ENCODE measurements at regions not wholly inside any gene's neighbourhood (a gene's known extent, or its start where the extent isn't known, plus 50 kb on each side); places are given as distances from the start of the nearest gene placed in this dataset.

DNA sequence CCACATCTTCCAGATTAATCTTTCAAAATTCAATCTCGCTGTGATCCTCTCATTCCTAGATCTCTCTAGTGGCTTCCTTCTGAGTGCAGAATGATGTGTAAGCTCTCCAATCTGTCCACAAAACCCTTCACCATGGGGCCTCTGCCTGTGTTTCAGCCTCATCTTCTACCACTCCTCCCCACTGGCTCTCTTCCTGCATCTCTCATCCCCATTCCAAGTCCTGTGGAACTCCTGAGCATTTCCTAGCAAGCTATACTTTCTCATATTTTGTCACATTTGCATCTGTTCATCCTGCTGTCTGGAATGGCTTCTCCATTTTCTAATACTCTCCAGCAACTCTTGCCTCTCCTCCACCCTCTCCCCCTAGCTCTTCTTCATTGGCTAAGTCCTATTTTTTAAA is 242.0 kb upstream of the DAAM1 start:
- H3K9me3 ChIP-seq (ENCODE audit: low read length) = no peaks in the 10 kb centered on the region
- no peaks in the 10 kb centered on the region for H3K4me1 ChIP-seq (ENCODE audit: low read length)
- H4K20me1 ChIP-seq (ENCODE audit: insufficient read depth, low read depth, low read length) = no peaks in the 10 kb centered on the region

DNA sequence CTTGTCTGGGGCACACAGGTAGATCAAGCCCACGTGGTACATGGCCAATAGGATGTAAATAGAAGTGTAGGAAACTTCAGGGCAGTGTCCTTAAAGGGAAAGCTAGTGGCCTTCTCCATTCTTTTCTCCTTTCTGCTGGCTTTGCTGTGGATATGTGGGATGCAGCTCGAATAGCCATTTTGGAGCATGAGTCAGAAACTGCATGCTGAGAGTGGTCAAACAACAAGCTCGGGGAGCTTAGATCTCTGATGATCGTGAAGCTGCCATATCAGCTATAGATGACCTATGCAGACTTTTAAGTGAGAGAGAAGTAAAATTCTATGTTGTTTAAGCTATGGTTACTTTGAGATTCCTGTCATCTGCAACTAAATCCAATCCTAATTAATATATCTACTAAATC is 241.3 kb upstream of the DAAM1 start:
- Histone ChIP-seq H3K9me3 (ENCODE audit: low read length) (no peaks in the 10 kb centered on the region), H4K20me1 (ENCODE audit: insufficient read depth, low read depth, low read length) (no peaks in the 10 kb centered on the region), H3K4me1 (ENCODE audit: low read length) (no peaks in the 10 kb centered on the region), H3K9me2 (replicated peaks; ENCODE audit: insufficient read depth, low read length) (no peaks in the 10 kb centered on the region), H3K4me3 (ENCODE audit: low read length) (no peak overlapping the region), H3K27me3 (ENCODE audit: low read length) (no peaks in the 10 kb centered on the region), H3K9ac (ENCODE audit: low read length) (no peak overlapping the region), H3K27ac (ENCODE audit: low read length) (no peak overlapping the region), H3K36me3 (ENCODE audit: insufficient read depth, low read length) (no peaks in the 10 kb centered on the region), H3K79me2 (ENCODE audit: low read length) (no peaks in the 10 kb centered on the region), H3K4me2 (ENCODE audit: low read depth, low read length, poor library complexity, severe bottlenecking) (no peak overlapping the region), H2AFZ (ENCODE audit: low read length) (no peak overlapping the region)
- no peak for DNase-seq

More for the DNA sequence above, 242.0 kb upstream of the DAAM1 start:
- Histone ChIP-seq H3K9ac (ENCODE audit: low read length) (no peak overlapping the region), H3K36me3 (ENCODE audit: insufficient read depth, low read length) (no peaks in the 10 kb centered on the region), H3K27ac (ENCODE audit: low read length) (no peak overlapping the region), H2AFZ (ENCODE audit: low read length) (no peak overlapping the region), H3K27me3 (ENCODE audit: low read length) (no peaks in the 10 kb centered on the region), H3K9me2 (replicated peaks; ENCODE audit: insufficient read depth, low read length) (no peaks in the 10 kb centered on the region), H3K4me2 (ENCODE audit: low read depth, low read length, poor library complexity, severe bottlenecking) (no peak overlapping the region), H3K79me2 (ENCODE audit: low read length) (no peaks in the 10 kb centered on the region), H3K4me3 (ENCODE audit: low read length) (no peak overlapping the region)
- no peak for DNase-seq

DNA sequence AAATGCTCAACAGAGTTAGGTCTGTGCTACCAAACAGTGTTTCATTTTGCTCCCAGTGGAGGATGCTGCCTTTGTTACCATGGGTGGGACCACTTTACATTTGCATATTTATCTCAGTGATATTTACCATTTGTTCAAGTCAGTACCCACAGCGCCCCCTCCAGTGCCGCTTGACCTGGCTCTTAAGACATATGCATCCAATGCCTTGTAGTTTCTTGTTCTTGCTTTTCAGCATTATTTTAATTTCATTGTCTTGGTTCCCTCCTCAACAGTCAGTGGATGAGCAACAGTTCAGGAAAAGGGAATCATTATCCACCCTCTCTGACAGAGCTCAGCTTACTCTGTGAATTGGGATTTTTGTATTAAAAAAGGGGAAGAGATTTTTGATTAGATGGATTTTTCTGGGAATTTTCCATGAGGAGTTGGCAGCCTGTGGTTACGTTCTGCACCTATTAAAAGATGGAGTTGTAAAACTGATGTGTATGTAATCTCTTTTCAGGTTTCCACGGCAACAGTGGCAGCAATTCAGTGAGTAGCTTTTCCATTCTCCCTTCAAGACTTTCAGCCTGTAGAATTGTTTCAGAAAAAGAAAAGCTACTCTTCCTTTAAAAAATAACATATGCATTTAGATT is 240.5 kb upstream of the DAAM1 start:
- Histone ChIP-seq H3K27ac (ENCODE audit: low read length) (no peak overlapping the region), H4K20me1 (ENCODE audit: insufficient read depth, low read depth, low read length) (no peaks in the 10 kb centered on the region), H2AFZ (ENCODE audit: low read length) (no peak overlapping the region), H3K4me1 (ENCODE audit: low read length) (no peaks in the 10 kb centered on the region), H3K79me2 (ENCODE audit: low read length) (no peaks in the 10 kb centered on the region), H3K9me3 (ENCODE audit: low read length) (no peaks in the 10 kb centered on the region), H3K27me3 (ENCODE audit: low read length) (no peaks in the 10 kb centered on the region), H3K9me2 (replicated peaks; ENCODE audit: insufficient read depth, low read length) (no peaks in the 10 kb centered on the region), H3K4me2 (ENCODE audit: low read depth, low read length, poor library complexity, severe bottlenecking) (no peak overlapping the region), H3K36me3 (ENCODE audit: insufficient read depth, low read length) (no peaks in the 10 kb centered on the region), H3K4me3 (ENCODE audit: low read length) (no peak overlapping the region), H3K9ac (ENCODE audit: low read length) (no peak overlapping the region)
- peak; percentile 60 for DNase-seq

DNA sequence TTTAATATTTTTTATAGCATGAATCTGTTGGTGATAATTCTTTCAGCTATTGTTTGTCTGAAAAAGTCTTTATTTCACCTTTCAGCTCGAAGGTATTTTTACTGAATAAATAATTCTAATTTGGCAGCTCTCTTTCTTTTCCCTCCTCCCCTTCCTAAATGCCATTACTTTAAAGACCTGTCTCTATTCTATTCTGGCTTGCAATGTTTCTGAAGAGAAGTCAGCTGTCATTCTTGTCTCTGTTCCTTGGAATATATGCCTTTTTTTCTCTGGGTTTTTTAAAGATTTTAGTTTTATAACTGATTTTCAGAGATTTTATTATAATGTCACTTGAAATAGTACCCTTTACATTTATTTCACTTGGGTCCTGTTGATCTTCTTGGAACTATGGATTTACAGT is 237.9 kb upstream of the DAAM1 start:
- no peaks in the 10 kb centered on the region for H4K20me1 ChIP-seq (ENCODE audit: insufficient read depth, low read depth, low read length)
- H3K9me2 ChIP-seq (replicated peaks; ENCODE audit: insufficient read depth, low read length) = no peaks in the 10 kb centered on the region
- H3K4me1 ChIP-seq (ENCODE audit: low read length) = no peaks in the 10 kb centered on the region
- no peak overlapping the region for H3K4me3 ChIP-seq (ENCODE audit: low read length)
- H3K27me3 ChIP-seq (ENCODE audit: low read length) = no peaks in the 10 kb centered on the region
- no peak overlapping the region for H3K9ac ChIP-seq (ENCODE audit: low read length)
- no peaks in the 10 kb centered on the region for H3K36me3 ChIP-seq (ENCODE audit: insufficient read depth, low read length)
- no peaks in the 10 kb centered on the region for H3K9me3 ChIP-seq (ENCODE audit: low read length)
- H3K27ac ChIP-seq (ENCODE audit: low read length) = no peak overlapping the region
- H3K4me2 ChIP-seq (ENCODE audit: low read depth, low read length, poor library complexity, severe bottlenecking) = no peak overlapping the region
- H2AFZ ChIP-seq (ENCODE audit: low read length) = no peak overlapping the region
- no peaks in the 10 kb centered on the region for H3K79me2 ChIP-seq (ENCODE audit: low read length)
- no peak for DNase-seq

DNA sequence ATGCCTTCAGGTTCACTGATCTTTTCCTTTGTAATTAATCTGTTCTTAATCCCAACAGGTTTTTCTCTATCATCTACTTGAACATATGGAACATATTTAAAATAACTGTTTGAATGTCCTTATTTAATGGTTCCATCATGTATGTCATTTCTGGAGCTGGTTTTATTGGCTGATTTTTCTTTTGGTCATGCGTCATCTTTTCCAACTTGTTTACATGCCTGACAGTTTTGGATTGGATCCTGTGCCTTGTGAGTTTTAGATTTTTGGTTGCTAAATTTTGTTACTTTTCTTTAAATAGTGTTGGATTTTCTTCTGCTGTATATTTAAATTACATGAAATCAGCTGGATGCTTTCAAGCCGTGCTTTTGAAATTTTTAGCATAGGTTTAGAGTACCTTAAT is 237.3 kb upstream of the DAAM1 start:
- Histone ChIP-seq H3K9me3 (ENCODE audit: low read length) (no peaks in the 10 kb centered on the region), H3K36me3 (ENCODE audit: insufficient read depth, low read length) (no peaks in the 10 kb centered on the region), H3K27me3 (ENCODE audit: low read length) (no peaks in the 10 kb centered on the region)

DNA sequence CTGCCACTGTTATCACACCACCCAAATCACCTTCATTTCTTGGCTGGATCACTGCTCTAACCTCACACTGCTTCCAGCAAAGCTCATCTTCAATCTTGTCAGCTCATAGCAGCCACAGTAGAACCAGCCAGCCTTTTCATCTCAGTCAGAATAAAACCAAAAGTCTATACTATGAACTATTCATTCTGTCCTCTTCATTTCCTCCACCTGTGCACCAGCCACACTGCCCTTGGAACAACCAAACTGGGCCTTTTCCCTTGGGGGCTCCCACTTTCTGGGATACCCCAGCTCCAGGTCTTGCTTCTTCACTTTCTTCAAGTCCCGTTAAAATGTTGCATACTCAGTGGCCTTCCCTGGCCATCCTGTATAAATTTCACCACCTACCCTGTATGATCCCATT is 234.4 kb upstream of the DAAM1 start:
- no peak overlapping the region for H2AFZ ChIP-seq (ENCODE audit: low read length)
- no peaks in the 10 kb centered on the region for H3K4me1 ChIP-seq (ENCODE audit: low read length)
- H4K20me1 ChIP-seq (ENCODE audit: insufficient read depth, low read depth, low read length) = no peaks in the 10 kb centered on the region
- no peak for DNase-seq
- no peak overlapping the region for H3K4me3 ChIP-seq (ENCODE audit: low read length)
- H3K27ac ChIP-seq (ENCODE audit: low read length) = no peak overlapping the region
- H3K9me3 ChIP-seq (ENCODE audit: low read length) = no peaks in the 10 kb centered on the region
- H3K9ac ChIP-seq (ENCODE audit: low read length) = no peak overlapping the region
- H3K36me3 ChIP-seq (ENCODE audit: insufficient read depth, low read length) = no peaks in the 10 kb centered on the region
- no peaks in the 10 kb centered on the region for H3K79me2 ChIP-seq (ENCODE audit: low read length)
- no peaks in the 10 kb centered on the region for H3K27me3 ChIP-seq (ENCODE audit: low read length)
- H3K9me2 ChIP-seq (replicated peaks; ENCODE audit: insufficient read depth, low read length) = no peaks in the 10 kb centered on the region
- no peak overlapping the region for H3K4me2 ChIP-seq (ENCODE audit: low read depth, low read length, poor library complexity, severe bottlenecking)

More for the DNA sequence above, 237.3 kb upstream of the DAAM1 start:
- Histone ChIP-seq H3K4me3 (ENCODE audit: low read length) (no peak overlapping the region), H3K4me1 (ENCODE audit: low read length) (no peaks in the 10 kb centered on the region), H3K4me2 (ENCODE audit: low read depth, low read length, poor library complexity, severe bottlenecking) (no peak overlapping the region), H3K9me2 (replicated peaks; ENCODE audit: insufficient read depth, low read length) (no peaks in the 10 kb centered on the region), H3K27ac (ENCODE audit: low read length) (no peak overlapping the region), H4K20me1 (ENCODE audit: insufficient read depth, low read depth, low read length) (no peaks in the 10 kb centered on the region), H3K9ac (ENCODE audit: low read length) (no peak overlapping the region), H2AFZ (ENCODE audit: low read length) (no peak overlapping the region), H3K79me2 (ENCODE audit: low read length) (no peaks in the 10 kb centered on the region)
- no peak for DNase-seq

DNA sequence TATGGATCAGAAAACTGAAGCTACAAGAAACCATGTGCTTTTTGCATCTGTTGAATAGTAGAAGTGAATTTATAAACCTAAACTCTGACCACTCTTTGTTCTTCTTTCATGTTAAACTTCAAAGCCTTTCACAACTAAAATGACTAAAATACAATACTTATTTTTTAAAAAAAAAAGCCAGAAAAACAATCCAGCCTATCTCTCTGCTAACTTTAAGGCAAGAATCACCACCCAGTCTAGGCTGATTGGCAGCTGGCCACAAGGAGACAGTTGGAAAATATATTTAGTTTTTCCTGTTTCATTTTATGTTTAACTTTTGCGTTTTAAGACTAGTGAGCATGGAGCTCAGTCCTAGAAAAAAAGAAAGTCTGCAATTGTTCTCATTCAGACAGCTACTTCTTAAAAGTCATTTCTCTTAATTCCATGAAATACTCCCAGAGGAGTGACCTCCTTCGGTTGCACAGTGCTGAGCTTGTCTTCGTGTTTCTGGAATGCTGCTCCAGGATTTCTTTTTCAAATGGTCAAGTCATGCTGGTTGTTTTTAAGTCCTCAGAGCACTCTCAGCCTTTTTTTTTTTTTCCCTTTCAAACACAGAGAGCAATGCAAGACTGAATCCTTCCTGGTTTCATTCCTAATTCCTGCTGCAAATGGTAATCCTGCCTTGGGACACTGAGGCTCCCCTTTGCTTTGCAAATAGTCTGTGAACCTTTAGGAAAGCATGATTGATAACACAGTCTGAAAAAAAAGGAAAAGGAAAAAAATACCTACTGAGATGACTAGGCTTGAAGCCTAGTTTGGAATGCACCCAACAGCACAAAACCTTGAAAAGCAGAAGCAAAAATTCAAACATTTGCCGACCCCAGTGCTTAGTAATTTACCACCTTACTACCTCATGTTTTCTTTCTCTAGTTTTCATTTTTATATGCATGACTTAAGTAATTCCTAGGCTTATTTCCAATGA is 233.3 kb upstream of the DAAM1 start:
- Histone ChIP-seq H3K9me3 (ENCODE audit: low read length) (no peaks in the 10 kb centered on the region), H3K36me3 (ENCODE audit: insufficient read depth, low read length) (no peaks in the 10 kb centered on the region), H3K4me2 (ENCODE audit: low read depth, low read length, poor library complexity, severe bottlenecking) (no peak overlapping the region), H2AFZ (ENCODE audit: low read length) (no peak overlapping the region), H3K4me3 (ENCODE audit: low read length) (no peak overlapping the region), H3K4me1 (ENCODE audit: low read length) (no peaks in the 10 kb centered on the region), H3K9ac (ENCODE audit: low read length) (no peak overlapping the region), H3K9me2 (replicated peaks; ENCODE audit: insufficient read depth, low read length) (no peaks in the 10 kb centered on the region), H3K27me3 (ENCODE audit: low read length) (no peaks in the 10 kb centered on the region), H3K79me2 (ENCODE audit: low read length) (no peaks in the 10 kb centered on the region), H4K20me1 (ENCODE audit: insufficient read depth, low read depth, low read length) (no peaks in the 10 kb centered on the region), H3K27ac (ENCODE audit: low read length) (no peak overlapping the region)
- no peak for DNase-seq

DNA sequence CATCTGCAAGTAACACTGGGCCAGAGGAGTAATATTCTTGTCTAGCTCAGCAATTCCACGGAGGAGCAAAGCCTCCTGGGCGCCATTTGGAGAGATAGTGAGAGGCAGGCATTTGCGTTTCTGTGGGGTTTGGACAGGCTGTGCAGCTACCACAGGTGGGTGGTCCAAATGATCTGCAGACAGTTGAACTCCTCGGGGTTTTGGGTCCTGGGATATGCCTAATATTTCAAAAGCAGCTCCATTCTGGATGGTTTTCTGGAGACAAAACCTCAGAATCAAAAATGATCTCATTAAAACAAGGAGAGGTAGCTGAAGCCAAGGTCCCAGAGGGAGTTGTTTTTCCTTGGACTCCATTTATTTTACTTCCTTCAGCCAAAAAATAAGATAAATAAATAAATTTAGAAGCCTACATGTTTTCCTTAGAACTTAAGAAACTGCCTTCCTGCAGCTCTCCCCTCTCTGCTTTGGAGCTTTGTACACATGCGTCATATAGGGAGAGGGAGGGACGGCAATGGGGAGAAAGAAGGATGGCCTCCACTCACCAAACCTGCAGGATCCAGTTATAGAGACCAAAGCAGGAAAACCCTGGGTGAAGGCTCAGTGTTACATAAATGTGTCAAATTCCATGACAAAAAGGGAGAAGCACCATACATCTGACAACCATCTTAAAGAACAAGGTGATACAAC is 227.3 kb upstream of the DAAM1 start:
- no peak overlapping the region for H2AFZ ChIP-seq (ENCODE audit: low read length)

More for the DNA sequence above, 227.3 kb upstream of the DAAM1 start:
- Histone ChIP-seq H3K36me3 (ENCODE audit: insufficient read depth, low read length) (no peaks in the 10 kb centered on the region), H3K4me3 (ENCODE audit: low read length) (no peak overlapping the region), H3K4me2 (ENCODE audit: low read depth, low read length, poor library complexity, severe bottlenecking) (no peak overlapping the region), H3K9ac (ENCODE audit: low read length) (no peak overlapping the region), H3K9me3 (ENCODE audit: low read length) (no peaks in the 10 kb centered on the region), H3K79me2 (ENCODE audit: low read length) (no peaks in the 10 kb centered on the region), H3K4me1 (ENCODE audit: low read length) (no peaks in the 10 kb centered on the region), H3K9me2 (replicated peaks; ENCODE audit: insufficient read depth, low read length) (no peaks in the 10 kb centered on the region), H3K27ac (ENCODE audit: low read length) (no peak overlapping the region), H4K20me1 (ENCODE audit: insufficient read depth, low read depth, low read length) (no peaks in the 10 kb centered on the region), H3K27me3 (ENCODE audit: low read length) (0 out of 2 replicates have a peak, but pooled peaks cover 2% of the 10 kb centered on the region)
- DNase-seq = no peak

Data from Karpas-422 (cell line).